HG03565 (cell line): ENCODE measurements at regions not wholly inside any gene's neighbourhood (a gene's known extent, or its start where the extent isn't known, plus 50 kb on each side); places are given as distances from the start of the nearest gene placed in this dataset.
A peak's percentile ranks its signal among the peaks of the same experiment; 100 is the strongest.
"Not testable (repeated sequence)": the region's sequence is repeated elsewhere in the genome, so short reads cannot be mapped to it uniquely, and the experiment has no call there.

Experiments used
- ATAC-seq: cut with Tn5 transposase; IDR thresholded peaks from one replicate; pipeline ENCODE4 v1.9.1; 2021; ENCODE audit warnings: mild to moderate bottlenecking, moderate library complexity; ENCODE audit not compliant: unreplicated experiment

DNA sequence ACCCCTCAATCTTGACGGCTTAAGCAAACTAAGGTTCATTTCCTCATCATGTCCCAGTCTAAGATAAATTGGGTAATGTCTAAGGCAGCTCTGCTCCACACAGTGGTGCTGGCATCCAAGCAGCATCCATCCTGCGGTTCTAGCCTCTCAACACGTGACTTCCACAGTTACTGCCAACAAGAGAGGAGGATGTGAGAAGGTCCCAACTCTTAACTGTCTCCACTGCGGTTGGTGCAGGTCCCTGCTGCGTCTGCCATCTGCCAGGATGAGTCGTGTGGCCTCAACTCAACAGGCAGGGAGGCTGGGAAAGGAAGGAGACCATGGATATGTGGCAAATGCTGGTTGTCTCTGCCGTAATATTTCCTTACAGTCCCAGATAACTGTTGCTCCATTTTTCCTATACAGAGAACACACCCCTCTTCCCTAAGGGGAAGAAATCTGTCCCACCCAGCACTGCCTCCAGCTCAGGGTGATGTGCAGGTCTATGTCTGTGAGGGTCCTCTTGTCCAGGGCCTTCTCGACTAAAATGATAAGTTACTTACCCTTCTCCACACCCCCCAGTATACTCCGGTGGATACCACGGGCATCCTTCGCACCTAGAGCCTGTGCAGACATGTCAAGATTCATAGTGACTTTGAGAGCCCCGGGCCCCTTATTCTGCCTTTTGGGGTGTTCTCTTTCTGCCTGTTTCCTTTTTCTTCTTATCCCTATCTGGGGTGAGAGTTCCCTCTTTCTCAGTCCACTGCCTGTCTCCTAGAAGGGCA is 64.7 kb downstream of the KCNJ18 start:
- no peak for ATAC-seq

DNA sequence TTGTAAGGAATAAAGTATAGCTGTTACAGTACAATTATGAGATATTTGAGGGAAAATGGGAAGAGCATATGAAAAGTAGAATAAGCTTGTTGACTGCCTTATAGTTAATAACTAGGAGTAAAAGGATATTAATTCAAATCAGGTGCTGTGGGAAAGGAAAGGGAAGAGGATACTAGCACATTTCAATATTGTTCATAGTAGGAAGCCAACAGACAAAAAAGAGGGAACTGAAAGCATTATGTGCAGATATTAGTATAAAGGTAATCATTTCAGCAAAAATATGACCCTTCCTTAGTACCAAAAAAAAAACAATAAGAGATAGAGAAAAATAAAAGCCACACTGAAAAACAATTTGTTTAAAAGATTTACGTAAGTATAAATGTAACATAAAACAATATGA is 67.3 kb downstream of the KCNJ18 start:
- ATAC-seq: not testable (repeated sequence)

GRCh38 chr17:21763738-21764340 is 71.5 kb downstream of the KCNJ18 start:
- not testable (repeated sequence) for ATAC-seq

DNA sequence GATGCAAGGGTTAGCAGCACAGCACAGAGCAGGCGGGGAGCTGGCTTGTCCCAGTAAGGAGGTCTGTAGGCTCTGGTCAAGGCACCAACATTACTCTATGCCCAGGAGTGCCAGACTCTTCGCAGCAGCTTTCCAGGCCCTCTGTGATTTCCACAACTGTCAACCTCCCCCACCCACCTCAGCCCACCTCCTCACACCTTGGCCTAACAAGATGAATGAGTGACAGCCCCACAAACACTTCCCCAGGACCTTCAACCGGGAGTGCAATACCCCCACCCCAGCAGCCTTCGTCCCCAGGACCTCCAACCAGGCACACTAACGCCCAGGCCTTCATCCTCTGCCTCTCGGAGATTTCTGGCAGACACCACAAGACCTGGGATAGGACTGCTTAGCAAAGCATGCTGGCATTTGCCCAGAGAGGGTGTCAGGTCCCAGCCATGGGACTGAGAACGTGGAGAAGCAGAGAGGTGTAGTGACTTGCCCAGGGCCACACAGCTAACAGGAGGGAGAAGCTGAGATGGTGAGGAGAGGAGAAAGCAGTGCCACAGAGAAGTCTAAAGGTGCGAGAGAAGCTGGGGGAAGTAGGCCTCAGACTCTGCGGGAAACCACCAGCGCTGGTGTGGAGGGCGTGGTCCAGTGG is 73.4 kb downstream of the KCNJ18 start:
- ATAC-seq: not testable (repeated sequence)

DNA sequence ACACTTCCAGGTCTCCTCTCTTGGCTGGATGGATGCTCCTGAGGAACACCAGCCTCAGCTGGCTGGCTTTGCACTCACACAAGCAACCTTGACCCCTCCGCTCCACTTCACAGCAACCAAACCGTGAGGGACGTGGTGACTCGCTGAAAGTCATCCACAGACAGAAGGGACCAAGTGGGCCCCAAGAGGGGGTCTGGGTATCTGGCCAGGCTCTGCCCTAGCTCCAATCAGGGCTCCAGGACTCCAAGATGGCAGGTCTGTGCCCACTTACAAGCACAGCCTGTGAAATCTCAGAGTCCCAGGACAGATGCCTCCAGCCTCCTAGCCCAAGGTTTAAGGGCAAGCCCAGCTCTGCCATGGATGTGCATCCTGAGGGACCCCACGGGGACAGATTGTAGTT is 74.2 kb downstream of the KCNJ18 start:
- ATAC-seq: not testable (repeated sequence)

- not testable (repeated sequence) for ATAC-seq
These were observed 75.1 kb downstream of the KCNJ18 start for GRCh38 chr17:21767162-21768156.

GRCh38 chr17:21768244-21768643 is 75.9 kb downstream of the KCNJ18 start:
- ATAC-seq: not testable (repeated sequence)

GRCh38 chr17:21768729-21769462 is 76.6 kb downstream of the KCNJ18 start:
- ATAC-seq: not testable (repeated sequence)

- ATAC-seq: not testable (repeated sequence)
These were observed 77.5 kb downstream of the KCNJ18 start for GRCh38 chr17:21769781-21770180.

- ATAC-seq: peak; percentile 54
These were observed 78.4 kb downstream of the KCNJ18 start for GRCh38 chr17:21770466-21771446.

DNA sequence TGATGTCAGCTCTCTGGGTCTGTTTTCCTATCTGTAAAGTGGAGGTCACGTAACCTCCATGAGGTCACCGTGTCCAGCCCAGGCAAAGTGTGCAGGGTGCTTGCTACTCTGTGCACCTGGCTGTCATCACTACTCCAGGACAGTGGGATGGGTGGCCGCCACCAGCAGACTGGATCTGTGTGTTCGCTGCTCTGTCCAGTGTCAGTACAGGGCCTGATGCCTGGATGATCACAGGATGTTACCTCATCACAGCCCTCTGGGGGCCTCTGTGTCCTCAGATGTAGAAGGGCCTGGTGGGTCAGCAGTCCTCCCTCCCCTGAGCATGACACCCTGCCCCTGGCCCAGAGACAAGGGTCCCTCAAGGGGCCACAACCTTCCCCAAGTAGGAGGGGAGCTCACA is 80.0 kb downstream of the KCNJ18 start:
- ATAC-seq: no peak

DNA sequence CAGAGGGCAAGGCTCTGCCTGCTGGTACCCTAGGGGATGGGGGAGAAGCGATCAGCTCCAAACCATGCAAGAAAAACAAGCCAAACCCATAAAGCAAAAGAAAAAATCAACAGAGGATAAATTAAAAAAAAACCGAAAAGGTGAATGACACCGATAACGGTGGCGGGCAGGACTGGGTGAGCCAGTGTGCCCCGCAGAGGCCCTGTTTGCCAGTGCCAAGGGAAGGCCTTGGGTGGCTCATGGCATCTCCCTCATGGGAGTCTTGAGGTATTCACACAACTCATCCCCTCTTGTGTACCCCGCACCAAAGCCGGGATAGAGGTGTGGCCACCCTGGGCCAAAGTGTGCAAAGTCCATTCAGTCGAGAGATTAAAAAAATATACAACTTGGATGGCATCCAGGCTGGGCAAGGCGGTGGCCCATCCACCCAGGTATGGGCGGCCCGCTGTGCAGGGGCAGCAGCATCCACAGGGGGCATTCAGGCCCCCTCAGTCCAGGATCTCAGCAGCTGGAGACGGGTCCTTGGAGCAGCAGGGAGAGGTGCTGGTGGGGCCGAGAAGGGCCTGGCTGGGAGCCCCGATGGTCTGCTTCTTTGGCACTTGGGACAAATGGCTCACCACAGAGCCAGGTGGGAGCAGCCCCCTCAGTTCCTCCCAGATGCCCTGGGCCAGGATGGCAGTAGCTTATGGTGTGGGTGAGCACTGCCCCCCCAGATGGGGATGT is 80.8 kb downstream of the KCNJ18 start:
- ATAC-seq: not testable (repeated sequence)

GRCh38 chr17:21774263-21774662 is 81.9 kb downstream of the KCNJ18 start:
- ATAC-seq: no peak

- ATAC-seq: not testable (repeated sequence)
These were observed 83.2 kb downstream of the KCNJ18 start for GRCh38 chr17:21775566-21775965.

DNA sequence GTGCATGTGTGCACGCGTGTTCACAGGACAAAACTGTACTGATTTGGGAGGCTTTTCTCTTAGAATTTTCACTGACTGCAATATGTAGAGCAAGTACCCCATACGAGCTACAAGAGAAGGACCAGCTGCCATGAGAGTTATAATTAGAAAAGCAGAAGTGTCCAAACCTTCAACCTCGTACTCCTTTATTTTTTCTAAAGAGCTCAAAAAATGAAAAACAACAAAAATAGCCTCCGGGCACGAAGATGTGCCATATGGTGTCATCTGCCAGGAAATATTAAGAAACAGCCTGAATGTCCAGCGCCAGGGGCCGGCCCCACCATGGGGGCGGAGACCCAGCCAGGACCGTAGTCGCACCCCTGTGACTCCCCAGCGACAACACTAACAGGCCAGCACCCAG is 84.6 kb downstream of the KCNJ18 start:
- not testable (repeated sequence) for ATAC-seq

- not testable (repeated sequence) for ATAC-seq
These were observed 86.5 kb downstream of the KCNJ18 start for GRCh38 chr17:21778866-21779265.

- not testable (repeated sequence) for ATAC-seq
These were observed 88.1 kb downstream of the KCNJ18 start for GRCh38 chr17:21780293-21780888.
